HepG2 (cell line): ENCODE measurements at regions not wholly inside any gene's neighbourhood (a gene's known extent, or its start where the extent isn't known, plus 50 kb on each side); places are given as distances from the start of the nearest gene placed in this dataset.

Experiments used
- ATAC-seq: fragments of 200-7000 bp; cut with Tn5 transposase; 3 replicates; pipeline ENCODE4 v1.9.1; 2020; ENCODE audit warnings: mild to moderate bottlenecking, moderate library complexity
- BruUV-seq: library from RNA; stranded (reverse); fragments of 400-500 nt; replicated peaks from 2 replicates; lab custom pipeline; 2021; lab: Mats Ljungman, UMichigan
- CTCF ChIA-PET: fragments of 300-600 bp; formaldehyde crosslinking; extraction: SDS; loops from one replicate; lab custom pipeline; 2021; ENCODE audit warnings: low total read pairs, inconsistent platforms, low intra/inter-chr PET ratio; lab: Yijun Ruan, JAX
- POLR2A ChIA-PET: fragments of 350-600 bp; sonication (Branson Sonifier 250); formaldehyde crosslinking; loops from one replicate; lab custom pipeline; 2020; ENCODE audit warnings: antibody characterized with exemption, inconsistent platforms; lab: Yijun Ruan, JAX
- DNase-seq: peaks from one replicate; pipeline ENCODE4 v3.0.0-alpha.2; 2015; ENCODE audit warnings: low spot score
- FAIRE-seq: peaks from 3 replicates; lab custom pipeline; 2011; peaks lifted over from hg19 to GRCh38; lab: Jason Lieb, UNC
- H2AFZ ChIP-seq: one replicate; pipeline ENCODE4 v1.6.1; 2011; ENCODE audit warnings: low read length, inconsistent platforms
- H3K27ac ChIP-seq: fragments of 300-600 bp; 3 replicates; pipeline ENCODE4 v1.8.0; 2011; ENCODE audit warnings: mixed run types, mild to moderate bottlenecking, mixed read lengths, low read length, inconsistent platforms; ENCODE audit not compliant: insufficient read depth; ENCODE audit errors: extremely low read length
- H3K27me3 ChIP-seq, 2 experiments: fragments of 200-600 bp in 1 of 2; 2 replicates in 1 of 2; 3 replicates in 1 of 2; pipeline versions ENCODE4 v1.6.0 to v1.8.0; 2011; ENCODE audit warnings: low read length in 2 of 2, mild to moderate bottlenecking in 2 of 2, moderate library complexity in 2 of 2, inconsistent platforms in 1 of 2; ENCODE audit not compliant: insufficient read depth in 2 of 2, control insufficient read depth in 1 of 2
- H3K36me3 ChIP-seq, 2 experiments: fragments of 200-600 bp in 1 of 2; replicated peaks in 1 of 2; 2 replicates in 1 of 2; 3 replicates in 1 of 2; pipeline versions ENCODE4 v1.5.1 to v1.8.0; 2011; ENCODE audit warnings: low read length in 2 of 2, inconsistent platforms in 1 of 2; ENCODE audit not compliant: insufficient read depth in 2 of 2, control insufficient read depth in 1 of 2
- H3K4me1 ChIP-seq: 2 replicates; pipeline ENCODE4 v1.5.1; 2012; ENCODE audit warnings: low read length, inconsistent platforms; ENCODE audit not compliant: insufficient read depth
- H3K4me2 ChIP-seq: 2 replicates; pipeline ENCODE4 v1.6.0; 2011; ENCODE audit warnings: low read depth, low read length, inconsistent platforms
- H3K4me3 ChIP-seq, 3 experiments: fragments of 200-600 bp in 1 of 3; sonication (generic), shearing (Covaris generic) in 1 of 3; replicated peaks in 1 of 3; 2 replicates each; pipeline ENCODE4 v1.5.1; 2011 to 2016; ENCODE audit warnings: low read length in 3 of 3, inconsistent platforms in 2 of 3, low read depth in 2 of 3, mild to moderate bottlenecking in 2 of 3, control low read depth in 1 of 3, mixed read lengths in 1 of 3; ENCODE audit not compliant: insufficient read depth in 1 of 3
- H3K79me2 ChIP-seq: one replicate; pipeline ENCODE4 v1.6.1; 2011; ENCODE audit warnings: low read length, inconsistent platforms; ENCODE audit not compliant: insufficient read depth
- H3K9ac ChIP-seq: 2 replicates; pipeline ENCODE4 v1.6.0; 2011; ENCODE audit warnings: mild to moderate bottlenecking, low read depth, low read length, inconsistent platforms; ENCODE audit not compliant: insufficient read depth
- H3K9me3 ChIP-seq: 2 replicates; pipeline ENCODE4 v1.5.1; 2012; ENCODE audit warnings: mild to moderate bottlenecking, low read length
- H4K20me1 ChIP-seq: 2 replicates; pipeline ENCODE4 v1.6.0; 2011; ENCODE audit warnings: inconsistent platforms, mild to moderate bottlenecking, low read length, moderate library complexity; ENCODE audit not compliant: insufficient read depth
- CCDC6 ChIP-seq: sonication (generic); formaldehyde crosslinking; IDR thresholded peaks from 2 replicates; pipeline ENCODE4 v1.8.1; 2022; ENCODE audit warnings: mild to moderate bottlenecking, missing genetic modification reagents, moderate library complexity
- FOSL1 ChIP-seq: sonication (generic); formaldehyde crosslinking; IDR thresholded peaks from 2 replicates; pipeline ENCODE4 v1.9.0; 2021; ENCODE audit warnings: missing genetic modification reagents, borderline replicate concordance
- JUNB ChIP-seq: sonication (generic); formaldehyde crosslinking; IDR thresholded peaks from 2 replicates; pipeline ENCODE4 v1.8.0; 2022; ENCODE audit warnings: missing genetic modification reagents, mild to moderate bottlenecking, borderline replicate concordance
- KDM3A ChIP-seq: IDR thresholded peaks from 2 replicates; pipeline ENCODE4 v1.6.1; 2018; ENCODE audit warnings: low read depth, missing compliant biosample characterization
- MIER3 ChIP-seq: IDR thresholded peaks from 2 replicates; pipeline ENCODE4 v1.6.1; 2016; ENCODE audit warnings: missing compliant biosample characterization, borderline replicate concordance
- MTF1 ChIP-seq: sonication (generic); formaldehyde crosslinking; IDR thresholded peaks from 2 replicates; pipeline ENCODE4 v1.5.0; 2020; ENCODE audit warnings: missing genetic modification reagents
- ONECUT2 ChIP-seq: sonication (generic); formaldehyde crosslinking; IDR thresholded peaks from 2 replicates; pipeline ENCODE4 v1.4.0; 2020; ENCODE audit warnings: missing genetic modification reagents
- SOX13 ChIP-seq, 3 experiments: fragments of 450-650 bp in 1 of 3; sonication (generic) in 1 of 3; formaldehyde crosslinking in 1 of 3; IDR thresholded peaks in 2 of 3; conservative IDR thresholded peaks in 1 of 3; 2 replicates each; pipeline versions ENCODE4 v1.5.0 to v1.6.1; 2016 to 2020; ENCODE audit warnings: antibody characterized with exemption in 1 of 3, mild to moderate bottlenecking in 1 of 3, missing compliant biosample characterization in 1 of 3, missing genetic modification reagents in 1 of 3, moderate library complexity in 1 of 3
- TMF1 ChIP-seq: sonication (generic); formaldehyde crosslinking; IDR thresholded peaks from 2 replicates; pipeline ENCODE4 v1.8.1; 2022; ENCODE audit warnings: low read depth, missing genetic modification reagents
- WGBS: methylation state at CpG from one replicate; pipeline ENCODE4 v1.1.6; 2017; ENCODE audit warnings: low lambda C conversion rate; 5-methylcytosine and 5-hydroxymethylcytosine counted together
- in situ Hi-C: cut with HindIII; loops from 2 replicates; pipeline ENCODE4 v1.10.0; 2017; ENCODE audit warnings: low pct_unique_long_range_greater_than_20kb; ENCODE audit not compliant: extremely low pct_ligation_motif_present
- intact Hi-C: fragments of 100-400 bp; cut with micrococcal nuclease; formaldehyde crosslinking; loops from one replicate; pipeline ENCODE4 v1.10.0; 2022; ENCODE audit not compliant: unreplicated experiment
- TF ChIP-seq, protein P1 (sequence below): IDR thresholded peaks from 2 replicates; pipeline ENCODE4 v1.6.1; 2012; ENCODE audit warnings: low read length, improper control_type of control experiment
- TF ChIP-seq, protein P2 (sequence below): sonication (generic); formaldehyde crosslinking; conservative IDR thresholded peaks from 2 replicates; pipeline ENCODE4 v1.8.0; 2022; ENCODE audit warnings: mild to moderate bottlenecking, moderate library complexity, missing genetic modification reagents
- TF ChIP-seq, protein P3 (sequence below): sonication (generic); formaldehyde crosslinking; IDR thresholded peaks from 2 replicates; pipeline ENCODE4 v1.4.0; 2020; ENCODE audit warnings: missing genetic modification reagents
- TF ChIP-seq, protein P4 (sequence below): sonication (generic); formaldehyde crosslinking; IDR thresholded peaks from 2 replicates; pipeline ENCODE4 v1.4.0; 2020; ENCODE audit warnings: missing genetic modification reagents

DNA sequence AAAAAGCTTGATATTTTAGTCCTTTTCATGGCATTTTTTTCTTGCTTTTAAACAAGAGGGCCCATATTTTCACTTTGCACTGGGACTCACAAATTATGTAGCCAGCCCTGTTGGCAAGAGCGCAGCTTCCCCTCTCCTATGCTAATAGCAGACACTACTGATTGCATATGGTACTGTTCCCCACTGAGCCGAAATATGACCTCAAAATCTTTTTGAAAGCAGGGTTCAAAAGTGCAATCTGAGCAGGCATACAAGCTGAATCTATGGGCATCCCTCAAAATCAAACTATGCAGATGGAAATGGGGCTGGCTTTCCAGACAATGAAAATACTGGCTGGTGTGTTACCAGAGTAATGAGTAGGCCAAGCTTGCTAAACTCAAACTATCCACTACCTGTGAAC lies 225.2 kb upstream of the SETMAR start (continued):
- no peak for TF ChIP-seq CCDC6 (CRISPR knock-in tag)
- TF ChIP-seq, protein P1, sequence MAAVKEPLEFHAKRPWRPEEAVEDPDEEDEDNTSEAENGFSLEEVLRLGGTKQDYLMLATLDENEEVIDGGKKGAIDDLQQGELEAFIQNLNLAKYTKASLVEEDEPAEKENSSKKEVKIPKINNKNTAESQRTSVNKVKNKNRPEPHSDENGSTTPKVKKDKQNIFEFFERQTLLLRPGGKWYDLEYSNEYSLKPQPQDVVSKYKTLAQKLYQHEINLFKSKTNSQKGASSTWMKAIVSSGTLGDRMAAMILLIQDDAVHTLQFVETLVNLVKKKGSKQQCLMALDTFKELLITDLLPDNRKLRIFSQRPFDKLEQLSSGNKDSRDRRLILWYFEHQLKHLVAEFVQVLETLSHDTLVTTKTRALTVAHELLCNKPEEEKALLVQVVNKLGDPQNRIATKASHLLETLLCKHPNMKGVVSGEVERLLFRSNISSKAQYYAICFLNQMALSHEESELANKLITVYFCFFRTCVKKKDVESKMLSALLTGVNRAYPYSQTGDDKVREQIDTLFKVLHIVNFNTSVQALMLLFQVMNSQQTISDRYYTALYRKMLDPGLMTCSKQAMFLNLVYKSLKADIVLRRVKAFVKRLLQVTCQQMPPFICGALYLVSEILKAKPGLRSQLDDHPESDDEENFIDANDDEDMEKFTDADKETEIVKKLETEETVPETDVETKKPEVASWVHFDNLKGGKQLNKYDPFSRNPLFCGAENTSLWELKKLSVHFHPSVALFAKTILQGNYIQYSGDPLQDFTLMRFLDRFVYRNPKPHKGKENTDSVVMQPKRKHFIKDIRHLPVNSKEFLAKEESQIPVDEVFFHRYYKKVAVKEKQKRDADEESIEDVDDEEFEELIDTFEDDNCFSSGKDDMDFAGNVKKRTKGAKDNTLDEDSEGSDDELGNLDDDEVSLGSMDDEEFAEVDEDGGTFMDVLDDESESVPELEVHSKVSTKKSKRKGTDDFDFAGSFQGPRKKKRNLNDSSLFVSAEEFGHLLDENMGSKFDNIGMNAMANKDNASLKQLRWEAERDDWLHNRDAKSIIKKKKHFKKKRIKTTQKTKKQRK, result no peak
- TF ChIP-seq JUNB, result no peak

DNA sequence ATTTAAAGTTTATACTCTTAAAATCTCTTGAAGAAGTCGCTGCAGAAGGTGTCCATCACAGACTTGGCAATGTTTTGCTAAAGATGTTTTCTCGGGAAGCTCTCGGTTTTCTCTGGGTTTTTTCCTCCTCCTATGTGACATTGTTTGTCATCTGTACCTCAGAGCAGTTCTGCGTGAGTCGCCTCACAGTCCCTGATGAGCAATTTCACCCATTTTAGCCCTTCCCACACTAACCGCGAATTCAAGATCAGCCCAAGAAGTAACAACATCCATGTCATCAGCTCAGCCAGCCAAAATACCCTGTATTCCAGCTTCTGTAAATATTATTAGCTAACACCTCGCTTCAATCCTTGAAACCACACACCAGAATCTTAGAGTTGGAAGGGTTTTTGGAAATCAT lies 224.3 kb upstream of the SETMAR start:
- intact Hi-C loops, result no loop called here
- DNase-seq, result no peak
- CTCF ChIA-PET, result no interaction called here
- Histone ChIP-seq H3K27ac (no peak overlapping the region), H3K36me3 (no peaks in the 10 kb centered on the region), H2AFZ (no peak overlapping the region), H4K20me1 (no peaks in the 10 kb centered on the region), H3K4me3 (peak overlapping the region in 1 of 3 experiments; percentile 25; a peak in 1 of 6 replicates), H3K9ac (no peak overlapping the region), H3K9me3 (no peaks in the 10 kb centered on the region), H3K27me3 (no peaks in the 10 kb centered on the region), H3K79me2 (no peaks in the 10 kb centered on the region), H3K4me1 (peaks cover 26% of the 10 kb centered on the region), H3K4me2 (peak overlapping the region; percentile 37; the same call in 1 of the 2 replicates)
- ATAC-seq, result peak; percentile 54
- 21% methylated on average over 8 of the region's 8 CpGs for WGBS
- no TSS peak for BruUV-seq
- FAIRE-seq, result no peak
- in situ Hi-C loops, result no loop called here
- POLR2A ChIA-PET, result no interaction called here
- TF ChIP-seq, protein P2, sequence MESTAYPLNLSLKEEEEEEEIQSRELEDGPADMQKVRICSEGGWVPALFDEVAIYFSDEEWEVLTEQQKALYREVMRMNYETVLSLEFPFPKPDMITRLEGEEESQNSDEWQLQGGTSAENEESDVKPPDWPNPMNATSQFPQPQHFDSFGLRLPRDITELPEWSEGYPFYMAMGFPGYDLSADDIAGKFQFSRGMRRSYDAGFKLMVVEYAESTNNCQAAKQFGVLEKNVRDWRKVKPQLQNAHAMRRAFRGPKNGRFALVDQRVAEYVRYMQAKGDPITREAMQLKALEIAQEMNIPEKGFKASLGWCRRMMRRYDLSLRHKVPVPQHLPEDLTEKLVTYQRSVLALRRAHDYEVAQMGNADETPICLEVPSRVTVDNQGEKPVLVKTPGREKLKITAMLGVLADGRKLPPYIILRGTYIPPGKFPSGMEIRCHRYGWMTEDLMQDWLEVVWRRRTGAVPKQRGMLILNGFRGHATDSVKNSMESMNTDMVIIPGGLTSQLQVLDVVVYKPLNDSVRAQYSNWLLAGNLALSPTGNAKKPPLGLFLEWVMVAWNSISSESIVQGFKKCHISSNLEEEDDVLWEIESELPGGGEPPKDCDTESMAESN (CRISPR knock-in tag), result no peak
- TF ChIP-seq MTF1 (no peak), MIER3 (CRISPR knock-in tag) (no peak), SOX13 (IDR thresholded peaks at IDR 0.05) (no peak), SOX13 (CRISPR knock-in tag; conservative IDR thresholded peaks at IDR 0.05 in 1 of 2, IDR thresholded peaks at IDR 0.05 in 1 of 2) (no peak), KDM3A (CRISPR knock-in tag) (no peak), FOSL1 (CRISPR knock-in tag) (no peak), ONECUT2 (CRISPR knock-in tag) (no peak), TMF1 (no peak)
- TF ChIP-seq, protein P3, sequence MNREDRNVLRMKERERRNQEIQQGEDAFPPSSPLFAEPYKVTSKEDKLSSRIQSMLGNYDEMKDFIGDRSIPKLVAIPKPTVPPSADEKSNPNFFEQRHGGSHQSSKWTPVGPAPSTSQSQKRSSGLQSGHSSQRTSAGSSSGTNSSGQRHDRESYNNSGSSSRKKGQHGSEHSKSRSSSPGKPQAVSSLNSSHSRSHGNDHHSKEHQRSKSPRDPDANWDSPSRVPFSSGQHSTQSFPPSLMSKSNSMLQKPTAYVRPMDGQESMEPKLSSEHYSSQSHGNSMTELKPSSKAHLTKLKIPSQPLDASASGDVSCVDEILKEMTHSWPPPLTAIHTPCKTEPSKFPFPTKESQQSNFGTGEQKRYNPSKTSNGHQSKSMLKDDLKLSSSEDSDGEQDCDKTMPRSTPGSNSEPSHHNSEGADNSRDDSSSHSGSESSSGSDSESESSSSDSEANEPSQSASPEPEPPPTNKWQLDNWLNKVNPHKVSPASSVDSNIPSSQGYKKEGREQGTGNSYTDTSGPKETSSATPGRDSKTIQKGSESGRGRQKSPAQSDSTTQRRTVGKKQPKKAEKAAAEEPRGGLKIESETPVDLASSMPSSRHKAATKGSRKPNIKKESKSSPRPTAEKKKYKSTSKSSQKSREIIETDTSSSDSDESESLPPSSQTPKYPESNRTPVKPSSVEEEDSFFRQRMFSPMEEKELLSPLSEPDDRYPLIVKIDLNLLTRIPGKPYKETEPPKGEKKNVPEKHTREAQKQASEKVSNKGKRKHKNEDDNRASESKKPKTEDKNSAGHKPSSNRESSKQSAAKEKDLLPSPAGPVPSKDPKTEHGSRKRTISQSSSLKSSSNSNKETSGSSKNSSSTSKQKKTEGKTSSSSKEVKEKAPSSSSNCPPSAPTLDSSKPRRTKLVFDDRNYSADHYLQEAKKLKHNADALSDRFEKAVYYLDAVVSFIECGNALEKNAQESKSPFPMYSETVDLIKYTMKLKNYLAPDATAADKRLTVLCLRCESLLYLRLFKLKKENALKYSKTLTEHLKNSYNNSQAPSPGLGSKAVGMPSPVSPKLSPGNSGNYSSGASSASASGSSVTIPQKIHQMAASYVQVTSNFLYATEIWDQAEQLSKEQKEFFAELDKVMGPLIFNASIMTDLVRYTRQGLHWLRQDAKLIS, result no peak
- TF ChIP-seq, protein P4, sequence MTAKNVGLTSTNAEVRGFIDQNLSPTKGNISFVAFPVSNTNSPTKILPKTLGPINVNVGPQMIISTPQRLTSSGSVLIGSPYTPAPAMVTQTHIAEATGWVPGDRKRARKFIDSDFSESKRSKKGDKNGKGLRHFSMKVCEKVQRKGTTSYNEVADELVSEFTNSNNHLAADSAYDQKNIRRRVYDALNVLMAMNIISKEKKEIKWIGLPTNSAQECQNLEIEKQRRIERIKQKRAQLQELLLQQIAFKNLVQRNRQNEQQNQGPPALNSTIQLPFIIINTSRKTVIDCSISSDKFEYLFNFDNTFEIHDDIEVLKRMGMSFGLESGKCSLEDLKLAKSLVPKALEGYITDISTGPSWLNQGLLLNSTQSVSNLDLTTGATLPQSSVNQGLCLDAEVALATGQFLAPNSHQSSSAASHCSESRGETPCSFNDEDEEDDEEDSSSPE (CRISPR knock-in tag), result no peak
